ENCODE measurements at regions not wholly inside any gene's neighbourhood (a gene's known extent, or its start where the extent isn't known, plus 50 kb on each side); places are given as distances from the start of the nearest gene placed in this dataset.

DNA sequence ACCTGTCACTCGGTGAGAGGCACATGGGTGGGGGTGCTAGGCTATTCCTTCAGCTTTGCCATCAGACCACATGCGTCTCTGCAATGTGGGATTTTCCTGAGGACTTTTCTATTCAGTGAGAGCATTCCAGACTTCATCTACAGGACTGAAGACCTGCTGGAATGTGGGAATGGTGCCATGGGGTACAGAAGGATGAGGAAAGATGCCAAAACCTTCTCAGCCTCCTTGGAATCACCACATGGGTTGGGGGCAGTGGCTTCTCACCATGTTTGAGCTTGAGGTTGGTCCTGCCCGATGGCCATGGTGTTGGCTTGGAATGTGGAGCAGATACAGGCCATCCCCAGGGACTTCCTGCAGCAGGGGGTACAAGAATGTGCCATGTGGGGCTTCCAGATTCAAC lies 80.9 kb upstream of the KLF13 start:
- no peaks in the 10 kb centered on the region; the same call in 1 of the 2 replicates for H3K27me3 ChIP-seq (ENCODE audit: control insufficient read depth, insufficient read depth, low read length)
- H3K4me3 ChIP-seq (ENCODE audit: low read depth, low read length): no peak overlapping the region
- H3K36me3 ChIP-seq (ENCODE audit: control insufficient read depth, insufficient read depth, low read length): no peaks in the 10 kb centered on the region
- no peak overlapping the region for H3K27ac ChIP-seq (ENCODE audit: low read depth, low read length)
- H3K4me1 ChIP-seq (ENCODE audit: control insufficient read depth, insufficient read depth, low read length): no peaks in the 10 kb centered on the region
- no peaks in the 10 kb centered on the region for H3K9me3 ChIP-seq (ENCODE audit: control insufficient read depth, insufficient read depth, low read depth, low read length)
- no peak overlapping the region for H3K9ac ChIP-seq (ENCODE audit: low read length)

DNA sequence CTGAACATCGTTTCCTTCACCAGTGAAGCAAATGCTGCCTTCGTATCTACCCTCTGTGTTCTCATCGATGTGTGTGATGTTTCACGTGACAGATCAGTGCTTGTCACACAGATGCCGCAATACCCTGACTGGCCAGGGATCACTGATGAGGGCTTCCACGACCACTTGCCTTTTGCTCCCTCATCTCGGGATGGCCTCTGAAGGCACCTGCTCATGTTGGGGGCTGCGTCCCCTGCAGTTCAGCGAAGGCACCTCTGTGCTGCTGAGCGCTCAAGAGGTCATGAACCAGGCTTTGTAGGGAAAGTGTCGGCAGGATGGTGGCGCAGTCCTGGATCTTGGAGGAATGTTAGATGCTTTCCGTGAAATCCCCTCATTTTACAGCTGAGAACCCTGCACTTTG lies 79.2 kb upstream of the KLF13 start:
- Histone ChIP-seq H3K27ac (ENCODE audit: low read depth, low read length) (no peak overlapping the region), H3K27me3 (ENCODE audit: control insufficient read depth, insufficient read depth, low read length) (no peaks in the 10 kb centered on the region; the same call in 1 of the 2 replicates), H3K36me3 (ENCODE audit: control insufficient read depth, insufficient read depth, low read length) (no peaks in the 10 kb centered on the region), H3K4me1 (ENCODE audit: control insufficient read depth, insufficient read depth, low read length) (no peaks in the 10 kb centered on the region), H3K4me3 (ENCODE audit: low read depth, low read length) (no peak overlapping the region), H3K9ac (ENCODE audit: low read length) (no peak overlapping the region), H3K9me3 (ENCODE audit: control insufficient read depth, insufficient read depth, low read depth, low read length) (no peaks in the 10 kb centered on the region)

DNA sequence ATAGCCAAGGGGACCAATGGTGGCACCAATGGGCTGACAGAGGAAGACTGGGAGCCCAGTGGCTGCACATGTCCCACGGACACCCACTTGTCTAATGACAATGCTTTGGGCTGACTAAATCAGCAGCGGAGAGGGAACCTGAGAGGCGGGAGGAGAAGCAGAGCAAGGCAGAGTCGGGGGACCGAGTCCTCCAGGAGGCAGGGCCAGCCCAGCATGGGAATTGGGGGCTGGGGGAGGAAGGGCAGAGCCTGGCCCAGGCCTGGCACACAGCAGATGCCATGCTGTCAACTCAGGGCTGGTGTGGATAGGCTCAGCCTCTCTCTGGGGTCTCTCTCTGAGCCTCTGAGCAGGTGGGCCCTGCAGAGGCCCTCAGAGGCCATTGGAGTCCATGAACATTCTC lies 78.4 kb upstream of the KLF13 start:
- H3K36me3 ChIP-seq (ENCODE audit: control insufficient read depth, insufficient read depth, low read length): no peaks in the 10 kb centered on the region
- no peak overlapping the region for H3K4me3 ChIP-seq (ENCODE audit: low read depth, low read length)
- no peaks in the 10 kb centered on the region for H3K4me1 ChIP-seq (ENCODE audit: control insufficient read depth, insufficient read depth, low read length)
- no peaks in the 10 kb centered on the region; the same call in 1 of the 2 replicates for H3K27me3 ChIP-seq (ENCODE audit: control insufficient read depth, insufficient read depth, low read length)
- H3K27ac ChIP-seq (ENCODE audit: low read depth, low read length): no peak overlapping the region
- no peak overlapping the region for H3K9ac ChIP-seq (ENCODE audit: low read length)
- no peaks in the 10 kb centered on the region for H3K9me3 ChIP-seq (ENCODE audit: control insufficient read depth, insufficient read depth, low read depth, low read length)

DNA sequence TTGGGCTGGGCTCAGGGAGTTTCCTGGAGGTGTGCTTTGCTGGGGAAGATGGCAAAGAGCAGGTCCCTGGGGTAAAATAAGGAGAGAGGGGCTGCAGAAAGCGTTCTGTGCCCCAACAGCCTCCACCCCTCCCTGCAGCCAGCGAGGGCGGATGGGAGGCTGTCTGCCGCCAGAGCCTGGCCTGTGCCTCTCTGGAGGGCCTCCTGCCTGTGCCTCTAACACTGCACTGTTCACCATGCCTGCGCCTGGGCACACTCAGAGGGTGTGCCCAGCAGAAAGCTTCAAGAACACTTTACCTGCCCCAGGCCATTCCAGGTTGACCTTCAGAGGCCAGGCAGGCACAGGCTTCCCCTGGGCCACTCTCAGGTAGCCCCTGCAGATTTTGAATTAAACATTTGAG lies 77.7 kb upstream of the KLF13 start:
- H3K9ac ChIP-seq (ENCODE audit: low read length): no peak overlapping the region
- no peak overlapping the region for H3K4me3 ChIP-seq (ENCODE audit: low read depth, low read length)
- no peak overlapping the region for H3K27ac ChIP-seq (ENCODE audit: low read depth, low read length)
- H3K4me1 ChIP-seq (ENCODE audit: control insufficient read depth, insufficient read depth, low read length): no peaks in the 10 kb centered on the region
- H3K9me3 ChIP-seq (ENCODE audit: control insufficient read depth, insufficient read depth, low read depth, low read length): no peaks in the 10 kb centered on the region
- H3K36me3 ChIP-seq (ENCODE audit: control insufficient read depth, insufficient read depth, low read length): no peaks in the 10 kb centered on the region
- no peaks in the 10 kb centered on the region; the same call in 1 of the 2 replicates for H3K27me3 ChIP-seq (ENCODE audit: control insufficient read depth, insufficient read depth, low read length)

DNA sequence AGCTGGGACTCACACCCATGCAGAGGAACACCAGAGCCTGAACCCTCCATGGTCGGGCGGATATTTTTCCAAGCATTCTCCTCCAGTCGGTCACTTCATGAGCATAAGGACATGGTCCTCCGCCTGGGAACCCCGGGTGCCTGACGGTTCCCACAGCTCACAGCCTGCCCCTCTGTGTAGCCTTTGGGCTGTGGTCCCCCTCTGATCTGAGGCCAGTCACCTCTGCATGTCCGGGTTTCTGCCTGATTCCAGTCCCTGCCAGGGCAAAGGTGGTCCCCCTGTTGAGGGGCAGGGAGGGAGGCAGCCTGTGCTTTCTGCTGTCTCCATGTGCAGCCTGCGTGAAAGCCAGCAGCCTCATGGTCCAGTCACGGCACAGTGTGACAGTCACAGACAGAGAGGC lies 76.6 kb upstream of the KLF13 start:
- Histone ChIP-seq H3K4me1 (ENCODE audit: control insufficient read depth, insufficient read depth, low read length) (no peaks in the 10 kb centered on the region), H3K9me3 (ENCODE audit: control insufficient read depth, insufficient read depth, low read depth, low read length) (no peaks in the 10 kb centered on the region), H3K27me3 (ENCODE audit: control insufficient read depth, insufficient read depth, low read length) (no peaks in the 10 kb centered on the region; the same call in 1 of the 2 replicates), H3K9ac (ENCODE audit: low read length) (no peak overlapping the region), H3K4me3 (ENCODE audit: low read depth, low read length) (no peak overlapping the region), H3K27ac (ENCODE audit: low read depth, low read length) (no peak overlapping the region), H3K36me3 (ENCODE audit: control insufficient read depth, insufficient read depth, low read length) (no peaks in the 10 kb centered on the region)

DNA sequence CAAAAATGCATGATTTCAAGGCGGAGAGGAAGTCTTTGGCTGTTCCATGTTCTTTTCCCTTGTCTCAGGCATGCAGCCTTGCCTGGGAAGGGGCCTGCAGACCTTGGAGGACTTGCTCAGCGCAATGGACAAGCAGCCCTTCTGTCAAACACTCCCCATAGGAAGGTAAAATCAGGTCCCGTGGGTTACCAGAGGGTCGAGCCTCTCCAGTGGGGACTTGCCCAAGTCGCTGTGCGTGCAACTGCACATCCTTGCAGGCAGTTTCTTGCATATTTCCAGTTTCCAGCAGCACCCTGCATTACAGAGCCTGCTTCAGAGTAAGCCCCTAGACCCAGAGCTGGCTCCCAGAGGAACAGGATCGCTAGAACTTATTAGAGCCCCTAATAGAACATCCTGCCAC lies 75.5 kb upstream of the KLF13 start:
- Histone ChIP-seq H3K4me3 (ENCODE audit: low read depth, low read length) (no peak overlapping the region), H3K4me1 (ENCODE audit: control insufficient read depth, insufficient read depth, low read length) (no peaks in the 10 kb centered on the region), H3K27me3 (ENCODE audit: control insufficient read depth, insufficient read depth, low read length) (no peaks in the 10 kb centered on the region; the same call in 1 of the 2 replicates), H3K9ac (ENCODE audit: low read length) (no peak overlapping the region), H3K9me3 (ENCODE audit: control insufficient read depth, insufficient read depth, low read depth, low read length) (no peaks in the 10 kb centered on the region), H3K36me3 (ENCODE audit: control insufficient read depth, insufficient read depth, low read length) (no peaks in the 10 kb centered on the region), H3K27ac (ENCODE audit: low read depth, low read length) (no peak overlapping the region)

DNA sequence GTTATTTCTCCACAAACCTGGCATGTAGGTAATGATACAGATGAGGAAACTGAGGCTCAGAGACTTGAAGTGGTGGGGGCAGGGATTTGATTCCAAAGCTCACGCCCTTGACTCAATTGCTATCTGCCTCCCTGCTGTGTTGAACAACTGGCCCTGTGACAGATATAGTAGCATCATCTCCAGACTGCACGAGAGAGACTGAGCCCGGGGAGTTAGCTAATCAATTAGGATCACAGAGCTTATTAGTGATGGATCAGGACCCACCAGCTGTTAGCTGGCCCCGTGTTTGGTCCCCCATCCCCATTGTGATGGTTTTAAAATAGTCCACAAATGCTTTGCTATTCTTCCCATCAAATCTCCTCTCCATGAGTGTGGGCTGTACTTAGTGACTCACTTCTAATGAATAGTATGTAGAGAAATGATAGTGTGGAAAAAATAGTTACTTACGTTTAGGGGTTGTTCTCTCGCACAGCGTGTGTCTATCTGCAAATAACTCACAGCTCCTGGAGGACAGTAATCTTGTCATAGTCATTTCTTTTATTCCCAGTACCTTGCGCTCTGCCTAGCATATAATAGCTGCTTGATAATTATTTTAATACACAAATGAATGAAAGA lies 74.4 kb upstream of the KLF13 start:
- H3K9me3 ChIP-seq (ENCODE audit: control insufficient read depth, insufficient read depth, low read depth, low read length): no peaks in the 10 kb centered on the region
- H3K4me3 ChIP-seq (ENCODE audit: low read depth, low read length): no peak overlapping the region
- no peaks in the 10 kb centered on the region; the same call in 1 of the 2 replicates for H3K27me3 ChIP-seq (ENCODE audit: control insufficient read depth, insufficient read depth, low read length)

DNA sequence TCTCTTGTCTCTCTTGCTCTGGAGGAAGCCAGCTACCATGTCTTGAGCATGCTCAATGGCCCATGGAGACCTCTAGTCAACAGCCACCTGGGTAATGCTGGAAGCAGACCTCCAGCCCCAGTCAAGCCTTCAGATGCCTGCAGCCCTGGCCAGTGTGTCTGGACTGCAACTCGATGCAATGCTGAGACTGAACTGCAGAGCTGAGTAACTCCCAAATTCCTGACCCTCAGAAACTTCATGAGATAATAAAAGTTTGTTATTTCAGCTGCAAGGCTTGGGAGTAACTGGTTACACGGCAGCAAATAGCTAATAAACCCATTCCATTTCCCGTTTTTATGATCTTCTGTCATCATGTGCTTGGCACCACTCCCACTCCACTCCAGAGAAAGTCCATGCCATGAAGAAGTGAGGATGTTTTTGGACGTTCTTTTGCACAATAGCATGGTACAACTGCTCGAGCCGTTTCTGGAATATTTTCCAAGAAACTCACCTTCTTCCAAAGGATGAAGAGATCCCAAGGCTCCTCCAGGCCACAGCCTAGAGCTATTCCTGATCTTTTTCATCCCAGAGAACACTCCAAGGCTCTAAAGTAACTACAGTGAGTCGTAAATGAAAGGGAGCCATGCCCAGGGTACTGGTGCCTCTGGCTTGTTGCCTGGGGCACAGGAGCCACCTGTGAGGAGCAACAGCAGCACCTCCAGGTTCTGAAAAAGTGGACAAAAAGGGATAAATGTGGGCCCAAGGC lies 72.0 kb upstream of the KLF13 start:
- H3K9ac ChIP-seq (ENCODE audit: low read length): no peak overlapping the region
- no peak overlapping the region for H3K27ac ChIP-seq (ENCODE audit: low read depth, low read length)
- no peaks in the 10 kb centered on the region; the same call in 1 of the 2 replicates for H3K27me3 ChIP-seq (ENCODE audit: control insufficient read depth, insufficient read depth, low read length)
- H3K9me3 ChIP-seq (ENCODE audit: control insufficient read depth, insufficient read depth, low read depth, low read length): no peaks in the 10 kb centered on the region
- H3K36me3 ChIP-seq (ENCODE audit: control insufficient read depth, insufficient read depth, low read length): no peaks in the 10 kb centered on the region
- H3K4me3 ChIP-seq (ENCODE audit: low read depth, low read length): no peak overlapping the region
- H3K4me1 ChIP-seq (ENCODE audit: control insufficient read depth, insufficient read depth, low read length): peaks cover 4% of the 10 kb centered on the region; the same call in 1 of the 2 replicates

More for the DNA sequence above, 74.4 kb upstream of the KLF13 start:
- no peak overlapping the region for H3K9ac ChIP-seq (ENCODE audit: low read length)
- no peaks in the 10 kb centered on the region for H3K36me3 ChIP-seq (ENCODE audit: control insufficient read depth, insufficient read depth, low read length)
- peaks cover 4% of the 10 kb centered on the region; the same call in 1 of the 2 replicates for H3K4me1 ChIP-seq (ENCODE audit: control insufficient read depth, insufficient read depth, low read length)
- no peak overlapping the region for H3K27ac ChIP-seq (ENCODE audit: low read depth, low read length)

DNA sequence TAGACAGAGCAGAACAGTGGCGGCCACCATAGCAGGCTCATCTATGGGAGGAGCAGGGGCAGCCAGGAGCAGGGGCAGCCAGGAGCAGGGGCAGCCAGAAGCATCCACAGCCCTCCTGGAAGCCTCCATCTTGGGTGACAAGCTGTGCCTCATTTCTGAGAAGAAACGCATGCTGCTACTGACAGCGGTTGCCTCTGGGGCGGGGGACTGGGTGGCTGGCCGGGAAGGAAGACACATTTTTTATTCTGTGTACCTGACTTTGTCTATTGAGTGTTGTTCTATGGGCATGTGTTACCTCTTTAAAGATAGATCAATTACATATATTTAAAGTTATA lies 71.5 kb upstream of the KLF13 start:
- Histone ChIP-seq H3K36me3 (ENCODE audit: control insufficient read depth, insufficient read depth, low read length) (no peaks in the 10 kb centered on the region), H3K4me3 (ENCODE audit: low read depth, low read length) (no peak overlapping the region), H3K9me3 (ENCODE audit: control insufficient read depth, insufficient read depth, low read depth, low read length) (no peaks in the 10 kb centered on the region), H3K27ac (ENCODE audit: low read depth, low read length) (no peak overlapping the region), H3K4me1 (ENCODE audit: control insufficient read depth, insufficient read depth, low read length) (peaks cover 4% of the 10 kb centered on the region; the same call in 1 of the 2 replicates), H3K9ac (ENCODE audit: low read length) (no peak overlapping the region), H3K27me3 (ENCODE audit: control insufficient read depth, insufficient read depth, low read length) (no peaks in the 10 kb centered on the region; the same call in 1 of the 2 replicates)

DNA sequence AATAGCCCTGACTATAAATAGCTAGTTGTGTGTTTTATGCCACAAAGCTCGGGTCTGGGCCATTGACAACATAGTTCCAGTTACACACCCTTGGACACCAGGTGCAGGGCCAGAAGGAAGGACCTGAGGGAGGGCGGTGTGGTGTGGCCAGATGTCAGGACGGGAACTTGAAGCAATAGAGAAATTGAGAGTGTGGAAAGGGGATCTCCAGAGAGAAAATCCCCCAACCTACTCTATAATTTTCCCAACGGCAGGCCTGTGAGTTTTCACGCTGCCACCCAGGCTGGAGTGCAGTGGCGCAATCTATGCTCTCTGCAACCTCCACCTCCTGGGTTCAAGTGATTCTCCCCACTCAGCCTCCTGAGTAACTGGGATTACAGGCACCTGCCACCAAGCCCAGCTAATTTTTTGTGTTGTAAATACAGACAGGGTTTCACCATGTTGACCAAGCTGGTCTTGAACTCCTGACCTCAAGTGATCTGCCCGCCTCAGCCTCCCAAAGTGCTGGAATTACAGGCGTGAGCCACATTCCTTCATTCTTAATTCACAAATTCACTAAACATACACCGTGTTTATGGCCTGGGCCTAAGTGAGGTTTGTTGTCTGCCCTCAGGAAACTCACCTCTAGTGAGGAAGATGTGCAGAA lies 70.8 kb upstream of the KLF13 start:
- H3K27me3 ChIP-seq (ENCODE audit: control insufficient read depth, insufficient read depth, low read length): no peaks in the 10 kb centered on the region
- no peaks in the 10 kb centered on the region for H3K36me3 ChIP-seq (ENCODE audit: control insufficient read depth, insufficient read depth, low read length)
- H3K9me3 ChIP-seq (ENCODE audit: control insufficient read depth, insufficient read depth, low read depth, low read length): no peaks in the 10 kb centered on the region
- H3K4me3 ChIP-seq (ENCODE audit: low read depth, low read length): no peak overlapping the region
- no peak overlapping the region for H3K27ac ChIP-seq (ENCODE audit: low read depth, low read length)
- H3K4me1 ChIP-seq (ENCODE audit: control insufficient read depth, insufficient read depth, low read length): peaks cover 4% of the 10 kb centered on the region; the same call in 1 of the 2 replicates
- no peak overlapping the region for H3K9ac ChIP-seq (ENCODE audit: low read length)

Measured in HUES6 (cell line).